Adipocyte (in vitro differentiated cells): ENCODE measurements at regions not wholly inside any gene's neighbourhood (a gene's known extent, or its start where the extent isn't known, plus 50 kb on each side); places are given as distances from the start of the nearest gene placed in this dataset.

Experiments
- DNase-seq: peaks from one replicate; pipeline ENCODE4 v3.0.0-alpha.2; 2015; ENCODE audit warnings: low read depth
- H3K27me3 ChIP-seq: replicated peaks from 2 replicates; pipeline ENCODE4 v1.7.0; 2013; ENCODE audit warnings: mild to moderate bottlenecking, low read length, moderate library complexity; ENCODE audit not compliant: control insufficient read depth, insufficient read depth
- H3K36me3 ChIP-seq: 2 replicates; pipeline ENCODE4 v1.7.0; 2013; ENCODE audit warnings: low read length, mild to moderate bottlenecking, moderate library complexity; ENCODE audit not compliant: control insufficient read depth, insufficient read depth, severe bottlenecking
- H3K4me1 ChIP-seq: 2 replicates; pipeline ENCODE4 v1.7.0; 2013; ENCODE audit warnings: mild to moderate bottlenecking, low read length, moderate library complexity; ENCODE audit not compliant: control insufficient read depth, insufficient read depth
- H3K4me3 ChIP-seq: 2 replicates; pipeline ENCODE4 v1.7.0; 2013; ENCODE audit warnings: mild to moderate bottlenecking, low read length, moderate library complexity
- H3K9ac ChIP-seq: 2 replicates; pipeline ENCODE4 v1.7.0; 2013; ENCODE audit warnings: mild to moderate bottlenecking, low read length, moderate library complexity
- H3K9me3 ChIP-seq: 2 replicates; pipeline ENCODE4 v1.7.0; 2013; ENCODE audit warnings: mild to moderate bottlenecking, low read length, moderate library complexity; ENCODE audit not compliant: control insufficient read depth

GRCh38 chr4:124478470-124478869 is 234.1 kb downstream of the ANKRD50 start:
- peaks cover 3% of the 10 kb centered on the region for H3K9me3 ChIP-seq

DNA sequence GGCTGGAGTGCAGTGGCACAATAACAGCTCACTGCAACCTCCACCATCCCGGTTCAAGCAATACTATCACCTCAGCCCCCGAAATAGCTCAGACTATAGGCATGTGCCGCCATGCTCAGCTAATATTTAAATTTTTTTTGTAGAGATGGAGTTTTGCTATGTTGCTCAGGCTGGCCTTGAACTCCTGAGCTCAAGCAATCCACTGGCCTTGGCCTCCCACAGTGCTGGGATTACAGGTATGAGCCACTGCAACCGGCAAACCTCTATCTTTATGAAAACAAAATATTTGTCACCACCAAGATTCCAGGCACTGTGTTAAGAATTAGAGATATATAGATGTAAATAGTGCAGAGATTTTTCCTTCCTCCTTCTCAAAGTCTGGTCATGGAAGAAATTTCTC is 232.5 kb downstream of the ANKRD50 start:
- DNase-seq = no peak

More at GRCh38 chr4:124478470-124478869, 234.1 kb downstream of the ANKRD50 start:
- Histone ChIP-seq H3K4me1 (no peaks in the 10 kb centered on the region), H3K27me3 (no peaks in the 10 kb centered on the region), H3K9ac (no peak overlapping the region), H3K4me3 (no peak overlapping the region), H3K36me3 (no peaks in the 10 kb centered on the region)
- peak; percentile 45 for DNase-seq

DNA sequence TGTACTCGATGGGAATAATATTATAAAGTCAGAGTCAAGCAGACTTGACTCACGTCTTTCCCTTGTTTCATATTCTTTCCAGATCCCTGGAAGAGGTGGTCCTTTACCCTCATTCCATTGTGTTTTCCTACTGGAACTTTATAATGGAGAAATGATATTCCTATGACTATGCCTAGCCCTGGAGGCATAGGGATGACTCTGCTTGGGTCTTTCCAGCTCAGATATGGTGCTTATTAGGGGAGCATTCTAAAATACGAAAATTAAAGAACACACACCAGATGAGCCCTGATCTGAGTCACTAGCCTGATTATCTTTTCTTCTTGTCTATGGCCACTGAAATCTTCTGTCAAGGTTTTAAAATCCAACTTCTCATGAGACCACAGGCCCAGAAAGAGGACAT is 231.4 kb downstream of the ANKRD50 start:
- Histone ChIP-seq H3K4me3 (no peak overlapping the region), H3K27me3 (no peaks in the 10 kb centered on the region), H3K9me3 (no peaks in the 10 kb centered on the region), H3K9ac (no peak overlapping the region), H3K4me1 (no peaks in the 10 kb centered on the region), H3K36me3 (no peaks in the 10 kb centered on the region)
- DNase-seq = no peak

More for the DNA sequence above, 232.5 kb downstream of the ANKRD50 start:
- Histone ChIP-seq H3K9ac (no peak overlapping the region), H3K9me3 (no peaks in the 10 kb centered on the region), H3K4me1 (no peaks in the 10 kb centered on the region), H3K36me3 (no peaks in the 10 kb centered on the region), H3K4me3 (no peak overlapping the region), H3K27me3 (no peaks in the 10 kb centered on the region)

- no peak overlapping the region for H3K4me3 ChIP-seq
- no peak for DNase-seq
These were observed 229.3 kb downstream of the ANKRD50 start for GRCh38 chr4:124483048-124483906.

GRCh38 chr4:124484008-124484407 is 228.5 kb downstream of the ANKRD50 start:
- Histone ChIP-seq H3K36me3 (no peaks in the 10 kb centered on the region), H3K27me3 (no peaks in the 10 kb centered on the region), H3K9me3 (no peaks in the 10 kb centered on the region), H3K9ac (no peak overlapping the region), H3K4me3 (no peak overlapping the region), H3K4me1 (no peaks in the 10 kb centered on the region)
- DNase-seq = no peak

More at GRCh38 chr4:124483048-124483906, 229.3 kb downstream of the ANKRD50 start:
- H3K36me3 ChIP-seq = no peaks in the 10 kb centered on the region
- no peak overlapping the region for H3K9ac ChIP-seq
- H3K27me3 ChIP-seq = no peaks in the 10 kb centered on the region
- H3K4me1 ChIP-seq = no peaks in the 10 kb centered on the region
- H3K9me3 ChIP-seq = no peaks in the 10 kb centered on the region

GRCh38 chr4:124484940-124485339 is 227.6 kb downstream of the ANKRD50 start:
- H3K9me3 ChIP-seq = no peaks in the 10 kb centered on the region
- H3K9ac ChIP-seq = no peak overlapping the region
- no peak for DNase-seq
- no peaks in the 10 kb centered on the region for H3K36me3 ChIP-seq
- no peaks in the 10 kb centered on the region for H3K27me3 ChIP-seq
- no peaks in the 10 kb centered on the region for H3K4me1 ChIP-seq
- no peak overlapping the region for H3K4me3 ChIP-seq

DNA sequence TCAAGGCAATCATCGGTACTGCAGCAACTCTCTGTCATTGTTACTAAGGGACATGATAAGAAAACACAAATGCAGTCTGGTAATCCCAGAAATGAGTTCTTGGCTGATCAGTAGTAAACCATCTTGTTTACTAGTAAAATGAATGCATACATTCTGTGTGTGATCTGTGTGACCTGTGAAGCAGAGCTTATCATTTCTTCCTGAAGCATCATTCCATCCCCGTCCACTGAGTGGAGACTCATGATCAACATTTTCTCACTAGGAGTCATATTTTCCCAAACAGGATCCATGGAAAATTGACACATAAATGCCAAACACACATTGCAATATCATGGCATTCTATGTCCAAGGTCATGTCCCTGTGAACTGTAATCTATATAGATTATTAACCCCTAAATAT is 226.1 kb downstream of the ANKRD50 start:
- Histone ChIP-seq H3K36me3 (no peaks in the 10 kb centered on the region), H3K27me3 (no peaks in the 10 kb centered on the region), H3K4me3 (no peak overlapping the region), H3K9me3 (no peaks in the 10 kb centered on the region), H3K4me1 (no peaks in the 10 kb centered on the region), H3K9ac (no peak overlapping the region)
- DNase-seq = no peak

GRCh38 chr4:124487651-124488050 is 224.9 kb downstream of the ANKRD50 start:
- H3K36me3 ChIP-seq = no peaks in the 10 kb centered on the region
- H3K27me3 ChIP-seq = no peaks in the 10 kb centered on the region
- H3K4me1 ChIP-seq = no peaks in the 10 kb centered on the region
- no peak overlapping the region for H3K4me3 ChIP-seq
- DNase-seq = no peak
- H3K9me3 ChIP-seq = no peaks in the 10 kb centered on the region
- H3K9ac ChIP-seq = no peak overlapping the region

DNA sequence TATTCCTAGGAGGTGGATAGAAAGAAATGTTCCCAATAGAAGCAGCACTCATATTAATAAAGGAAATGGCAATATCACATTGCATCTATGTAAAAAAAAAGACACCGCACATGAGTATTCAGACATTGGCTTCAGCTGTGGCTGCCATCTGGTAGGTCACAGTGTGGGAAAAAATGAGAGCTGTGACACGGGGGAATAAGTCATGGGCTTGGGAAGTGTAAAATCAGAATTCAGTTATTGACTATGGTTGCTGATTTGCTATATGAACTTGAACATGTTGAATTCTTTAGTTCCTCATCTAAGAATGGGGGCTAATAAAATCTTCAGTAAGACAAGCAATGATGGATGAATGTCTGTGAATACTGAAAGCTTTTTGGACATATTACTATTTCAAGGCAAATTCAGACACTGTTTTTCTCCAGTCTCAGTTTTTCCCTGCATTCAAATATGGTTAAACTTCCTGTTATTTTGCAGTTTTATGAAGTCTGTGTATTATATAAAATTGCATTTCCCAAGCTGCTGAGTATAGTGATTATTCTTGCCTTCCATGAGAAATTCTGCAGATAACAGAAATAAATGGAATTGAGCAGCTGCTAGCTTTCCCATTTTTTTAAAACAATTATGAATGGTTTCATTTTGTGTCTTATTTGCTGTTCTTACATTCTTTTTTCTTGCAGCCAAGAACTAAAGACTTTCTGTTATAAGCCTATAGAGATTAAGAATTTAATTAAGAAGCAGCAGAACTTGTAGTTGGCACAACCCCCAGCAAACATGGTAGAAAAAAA is 221.0 kb downstream of the ANKRD50 start:
- DNase-seq = no peak
- no peak overlapping the region for H3K4me3 ChIP-seq
- no peaks in the 10 kb centered on the region for H3K36me3 ChIP-seq
- H3K27me3 ChIP-seq = no peaks in the 10 kb centered on the region
- H3K9ac ChIP-seq = no peak overlapping the region
- H3K4me1 ChIP-seq = peaks cover 5% of the 10 kb centered on the region
- no peaks in the 10 kb centered on the region for H3K9me3 ChIP-seq

DNA sequence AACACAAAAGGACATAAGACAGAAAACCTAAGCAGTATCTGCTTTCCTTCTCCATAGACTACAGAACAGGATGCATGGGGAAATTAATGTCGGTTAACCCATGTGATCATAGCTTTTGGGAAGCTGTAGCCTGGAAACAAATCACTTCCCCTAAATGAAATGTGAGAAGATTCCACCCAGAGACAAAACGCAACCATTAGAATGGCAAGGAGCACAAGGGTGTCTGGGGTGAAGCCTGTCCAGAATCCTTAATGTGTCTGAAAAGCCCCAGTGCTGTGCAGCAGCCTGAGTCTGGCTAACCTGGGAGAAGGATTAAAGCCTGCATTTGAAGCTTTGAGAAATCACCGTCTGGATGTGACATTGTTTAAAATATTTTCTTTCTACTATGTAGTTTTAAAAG is 213.3 kb downstream of the ANKRD50 start:
- no peak for DNase-seq
- no peaks in the 10 kb centered on the region for H3K27me3 ChIP-seq
- no peak overlapping the region for H3K9ac ChIP-seq
- H3K4me1 ChIP-seq = no peaks in the 10 kb centered on the region
- H3K36me3 ChIP-seq = no peaks in the 10 kb centered on the region
- H3K9me3 ChIP-seq = no peaks in the 10 kb centered on the region
- no peak overlapping the region for H3K4me3 ChIP-seq

GRCh38 chr4:124501576-124501975 is 211.0 kb downstream of the ANKRD50 start:
- no peak overlapping the region for H3K9ac ChIP-seq
- no peak for DNase-seq
- peaks cover 10% of the 10 kb centered on the region for H3K4me1 ChIP-seq
- H3K27me3 ChIP-seq = no peaks in the 10 kb centered on the region
- no peaks in the 10 kb centered on the region for H3K9me3 ChIP-seq
- no peak overlapping the region for H3K4me3 ChIP-seq
- no peaks in the 10 kb centered on the region for H3K36me3 ChIP-seq
